Heart left ventricle (tissue), 13 donors: ENCODE measurements at regions not wholly inside any gene's neighbourhood (a gene's known extent, or its start where the extent isn't known, plus 50 kb on each side); places are given as distances from the start of the nearest gene placed in this dataset.

Experiments used
- POLR2A ChIP-seq, 2 donors: fragments of 450-650 bp; IDR thresholded peaks; one replicate each; pipeline ENCODE4 v1.6.1; 2017; ENCODE audit warnings: antibody characterized with exemption in 2 of 2, mild to moderate bottlenecking in 2 of 2, moderate library complexity in 2 of 2
- TF ChIP-seq, protein P1 (sequence below), 12 donors: fragments of 200-600 bp; sonication (generic) in 4 of 12; IDR thresholded peaks; one replicate each; pipeline versions ENCODE4 v1.5.0 to v1.8.0; 2018 to 2022; ENCODE audit warnings: antibody characterized with exemption in 12 of 12, mild to moderate bottlenecking in 5 of 12
- donor health status: ischemic (EF 13 %, LVEDD 7.1; RV severe dilation, severe dysfunction).
- donor health status: DM: no; HTN: yes; CAD: no.
- donor health status: DM: no; HTN: no; CAD: no.
- donor health status: ischemic (EF 25% LVEDD 6.9; RV normal size, moderate dysfunction).
- donor health status: ischemic (EF 25% LVEDD 5.7; RV mildly dilated, moderate dysfunction).
- donor health status: ischemic (EF 35%, LVEDD 5.7; RV mildly dilated, moderate dysfunction).
- donor health status: nonischemic (EF 11% LVEDD 7.7; RV severe dilation, severe dysfunction).
- donor health status: DM: yes; HTN: yes; CAD: no.
- donor health status: PGD.
- donor health status: ischemic (EF 29% LVEDD 5.4; RV normal size, mild dysfunction).
- donor health status: nonischemic (EF 23%, LVEDD 6.1; RV moderate dilation, normal function).

DNA sequence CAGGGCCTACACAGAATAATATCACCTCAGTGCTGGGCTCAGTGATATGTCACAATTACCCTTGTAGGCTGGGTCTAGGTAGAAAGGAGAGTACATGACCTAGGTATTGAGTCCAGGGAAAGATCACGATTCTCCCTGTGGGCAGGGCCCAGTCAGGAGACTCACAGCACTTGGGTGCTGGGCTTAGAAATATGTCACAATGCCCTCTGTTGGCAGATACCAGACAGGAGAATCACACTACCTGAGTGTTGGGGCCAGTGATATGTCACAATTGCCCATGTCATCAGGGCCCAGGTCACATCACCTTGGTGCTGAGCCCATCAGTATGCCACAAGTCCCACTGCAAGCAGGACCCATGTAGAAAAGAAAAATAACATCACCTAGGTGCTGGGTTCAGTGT is 2105.5 kb downstream of the TP53TG3F start:
- TF ChIP-seq, protein P1, sequence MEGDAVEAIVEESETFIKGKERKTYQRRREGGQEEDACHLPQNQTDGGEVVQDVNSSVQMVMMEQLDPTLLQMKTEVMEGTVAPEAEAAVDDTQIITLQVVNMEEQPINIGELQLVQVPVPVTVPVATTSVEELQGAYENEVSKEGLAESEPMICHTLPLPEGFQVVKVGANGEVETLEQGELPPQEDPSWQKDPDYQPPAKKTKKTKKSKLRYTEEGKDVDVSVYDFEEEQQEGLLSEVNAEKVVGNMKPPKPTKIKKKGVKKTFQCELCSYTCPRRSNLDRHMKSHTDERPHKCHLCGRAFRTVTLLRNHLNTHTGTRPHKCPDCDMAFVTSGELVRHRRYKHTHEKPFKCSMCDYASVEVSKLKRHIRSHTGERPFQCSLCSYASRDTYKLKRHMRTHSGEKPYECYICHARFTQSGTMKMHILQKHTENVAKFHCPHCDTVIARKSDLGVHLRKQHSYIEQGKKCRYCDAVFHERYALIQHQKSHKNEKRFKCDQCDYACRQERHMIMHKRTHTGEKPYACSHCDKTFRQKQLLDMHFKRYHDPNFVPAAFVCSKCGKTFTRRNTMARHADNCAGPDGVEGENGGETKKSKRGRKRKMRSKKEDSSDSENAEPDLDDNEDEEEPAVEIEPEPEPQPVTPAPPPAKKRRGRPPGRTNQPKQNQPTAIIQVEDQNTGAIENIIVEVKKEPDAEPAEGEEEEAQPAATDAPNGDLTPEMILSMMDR (IDR thresholded peaks at IDR 0.05): no peak
- TF ChIP-seq POLR2A (IDR thresholded peaks at IDR 0.05): no peak
